ENCODE measurements at regions not wholly inside any gene's neighbourhood (a gene's known extent, or its start where the extent isn't known, plus 50 kb on each side); places are given as distances from the start of the nearest gene placed in this dataset.

DNA sequence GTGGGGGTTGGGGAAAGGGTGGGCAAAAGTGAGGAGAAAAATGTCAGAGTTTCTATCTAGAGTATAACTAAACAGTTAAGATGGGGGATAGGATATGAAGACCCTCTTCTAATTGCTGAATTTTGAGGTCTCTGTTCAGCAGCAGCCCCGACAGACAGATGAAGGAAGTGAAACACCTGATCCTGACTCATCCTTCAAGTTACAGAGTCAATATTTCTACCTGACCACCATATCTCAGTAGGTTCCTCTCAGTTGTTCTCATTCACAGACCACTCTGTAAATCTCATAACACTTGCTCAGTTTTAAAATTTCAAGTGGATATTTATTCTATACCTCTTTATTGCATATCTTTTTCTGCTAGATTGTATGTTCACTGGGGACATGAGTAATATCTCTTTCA is 69.5 kb downstream of the CCDC54 start:
- TF ChIP-seq ZC3H10 (CRISPR knock-in tag; IDR thresholded peaks at IDR 0.05) (no peak), ZFP3 (CRISPR knock-in tag; IDR thresholded peaks at IDR 0.05) (no peak), GLIS3 (CRISPR knock-in tag; IDR thresholded peaks at IDR 0.05) (no peak), ESRRG (CRISPR knock-in tag; IDR thresholded peaks at IDR 0.05) (no peak), ZNF8 (CRISPR knock-in tag; IDR thresholded peaks at IDR 0.05) (no peak), ISL1 (CRISPR knock-in tag; IDR thresholded peaks at IDR 0.05) (no peak), OSR1 (CRISPR knock-in tag; IDR thresholded peaks at IDR 0.05) (no peak)

Measured in SK-N-SH treated with all-trans-retinoic acid at 6 μM for 48 hours (cell line).